GM21360 (cell line): ENCODE measurements at regions not wholly inside any gene's neighbourhood (a gene's known extent, or its start where the extent isn't known, plus 50 kb on each side); places are given as distances from the start of the nearest gene placed in this dataset.

ENCODE experiments used
- ATAC-seq: cut with Tn5 transposase; IDR thresholded peaks from one replicate; pipeline ENCODE4 v1.9.1; 2021; ENCODE audit warnings: mild to moderate bottlenecking, moderate library complexity; ENCODE audit not compliant: unreplicated experiment

- ATAC-seq = no peak
Observed at GRCh38 chr12:13451776-13452175, 255.2 kb downstream of the EMP1 start.

GRCh38 chr12:13450231-13451080 lies 253.9 kb downstream of the EMP1 start:
- ATAC-seq = no peak

GRCh38 chr12:13444076-13444475 lies 247.6 kb downstream of the EMP1 start:
- ATAC-seq = no peak

GRCh38 chr12:13443498-13443897 lies 247.0 kb downstream of the EMP1 start:
- no peak for ATAC-seq

- no peak for ATAC-seq
Observed at GRCh38 chr12:13443028-13443427, 246.5 kb downstream of the EMP1 start.

- ATAC-seq = no peak
Observed at GRCh38 chr12:13442457-13442856, 245.9 kb downstream of the EMP1 start.

GRCh38 chr12:13440844-13441243 lies 244.3 kb downstream of the EMP1 start:
- ATAC-seq = no peak

GRCh38 chr12:13437541-13437940 lies 241.0 kb downstream of the EMP1 start:
- ATAC-seq = no peak

GRCh38 chr12:13436696-13437391 lies 240.3 kb downstream of the EMP1 start:
- ATAC-seq = no peak

- ATAC-seq = no peak
Observed at GRCh38 chr12:13436182-13436581, 239.7 kb downstream of the EMP1 start.

- ATAC-seq = no peak
Observed at GRCh38 chr12:13435235-13435933, 238.9 kb downstream of the EMP1 start.

GRCh38 chr12:13433768-13434167 lies 237.2 kb downstream of the EMP1 start:
- ATAC-seq = no peak

- ATAC-seq = no peak
Observed at GRCh38 chr12:13431041-13431440, 234.5 kb downstream of the EMP1 start.

GRCh38 chr12:13428538-13429265 lies 232.2 kb downstream of the EMP1 start:
- ATAC-seq = no peak

GRCh38 chr12:13425766-13426165 lies 229.2 kb downstream of the EMP1 start:
- no peak for ATAC-seq

GRCh38 chr12:13422291-13422690 lies 225.8 kb downstream of the EMP1 start:
- ATAC-seq = no peak

- ATAC-seq = no peak
Observed at GRCh38 chr12:13417516-13417915, 221.0 kb downstream of the EMP1 start.

GRCh38 chr12:13411287-13411686 lies 214.8 kb downstream of the EMP1 start:
- ATAC-seq = no peak

- ATAC-seq = no peak
Observed at GRCh38 chr12:13405961-13406703, 209.6 kb downstream of the EMP1 start.
